ENCODE measurements at regions not wholly inside any gene's neighbourhood (a gene's known extent, or its start where the extent isn't known, plus 50 kb on each side); places are given as distances from the start of the nearest gene placed in this dataset.
"Not testable (repeated sequence)": the region's sequence is repeated elsewhere in the genome, so short reads cannot be mapped to it uniquely, and the experiment has no call there.

- no peaks in the 10 kb centered on the region for H3K9me3 ChIP-seq (ENCODE audit: control insufficient read depth, insufficient read depth, low read length)
- intact Hi-C loops (cut with micrococcal nuclease), result no loop called here
- no peaks in the 10 kb centered on the region for H3K4me1 ChIP-seq (ENCODE audit: control insufficient read depth, insufficient read depth, low read length)
- H3K4me1 Mint-ChIP-seq, result no peaks in the 10 kb centered on the region
- TF ChIP-seq CTCF (IDR thresholded peaks at IDR 0.05), result no peak
- H3K27ac Mint-ChIP-seq, result no peak overlapping the region
- no peaks in the 10 kb centered on the region for H3K36me3 ChIP-seq (ENCODE audit: control insufficient read depth, insufficient read depth, low read length)
- H3K27me3 ChIP-seq (ENCODE audit: control insufficient read depth, insufficient read depth, low read length), result no peaks in the 10 kb centered on the region
- no peak overlapping the region for H3K27ac ChIP-seq (ENCODE audit: low read length)
- no peak overlapping the region for H3K4me3 Mint-ChIP-seq
- H3K9me3 Mint-ChIP-seq, result peaks cover 11 to 19% of the 10 kb centered on the region in 2 donors
- peaks cover 8% of the 10 kb centered on the region for H3K36me3 Mint-ChIP-seq
- DNase-seq (no peak), ATAC-seq (no peak)
- H3K4me3 ChIP-seq (ENCODE audit: low read length), result no peak overlapping the region
- H3K27me3 Mint-ChIP-seq (ENCODE audit: low read depth in 2 of 2), result no peaks in the 10 kb centered on the region
- 81% methylated on average over 2 of the region's 5 CpGs for WGBS (ENCODE audit: insufficient coverage)
Measured at GRCh38 chr3:567488-568185, 371.1 kb downstream of the CHL1 start.

- 69% methylated on average over 1 of the region's 2 CpGs for WGBS (ENCODE audit: insufficient coverage)
- H3K9me3 ChIP-seq (ENCODE audit: control insufficient read depth, insufficient read depth, low read length); H3K36me3 ChIP-seq (ENCODE audit: control insufficient read depth, insufficient read depth, low read length); ATAC-seq; H3K36me3 Mint-ChIP-seq; H3K27me3 ChIP-seq (ENCODE audit: control insufficient read depth, insufficient read depth, low read length); H3K27me3 Mint-ChIP-seq (ENCODE audit: low read depth in 2 of 2); H3K27ac Mint-ChIP-seq; DNase-seq; H3K4me1 Mint-ChIP-seq; H3K4me3 Mint-ChIP-seq; intact Hi-C loops (cut with micrococcal nuclease); H3K27ac ChIP-seq (ENCODE audit: low read length); H3K4me3 ChIP-seq (ENCODE audit: low read length); H3K4me1 ChIP-seq (ENCODE audit: control insufficient read depth, insufficient read depth, low read length): not testable (repeated sequence)
- H3K9me3 Mint-ChIP-seq, result peaks cover 6 to 17% of the 10 kb centered on the region in 2 donors
Measured at GRCh38 chr3:579529-579928, 383.0 kb downstream of the CHL1 start.

- ATAC-seq; DNase-seq; H3K9me3 ChIP-seq (ENCODE audit: control insufficient read depth, insufficient read depth, low read length); H3K27me3 Mint-ChIP-seq (ENCODE audit: low read depth in 2 of 2); H3K36me3 ChIP-seq (ENCODE audit: control insufficient read depth, insufficient read depth, low read length); H3K4me1 ChIP-seq (ENCODE audit: control insufficient read depth, insufficient read depth, low read length); H3K36me3 Mint-ChIP-seq; intact Hi-C loops (cut with micrococcal nuclease); H3K27ac Mint-ChIP-seq; H3K27me3 ChIP-seq (ENCODE audit: control insufficient read depth, insufficient read depth, low read length); H3K4me1 Mint-ChIP-seq; H3K4me3 Mint-ChIP-seq; H3K27ac ChIP-seq (ENCODE audit: low read length); H3K4me3 ChIP-seq (ENCODE audit: low read length): not testable (repeated sequence)
- H3K9me3 Mint-ChIP-seq, result peaks cover 6 to 13% of the 10 kb centered on the region in 2 donors
Measured at GRCh38 chr3:589066-589465, 392.5 kb downstream of the CHL1 start.

- H3K27me3 ChIP-seq (ENCODE audit: control insufficient read depth, insufficient read depth, low read length); H3K27ac ChIP-seq (ENCODE audit: low read length); H3K36me3 Mint-ChIP-seq; H3K4me1 ChIP-seq (ENCODE audit: control insufficient read depth, insufficient read depth, low read length); H3K9me3 ChIP-seq (ENCODE audit: control insufficient read depth, insufficient read depth, low read length); H3K27ac Mint-ChIP-seq; intact Hi-C loops (cut with micrococcal nuclease); H3K4me1 Mint-ChIP-seq; ATAC-seq; H3K27me3 Mint-ChIP-seq (ENCODE audit: low read depth in 2 of 2); H3K4me3 ChIP-seq (ENCODE audit: low read length); H3K36me3 ChIP-seq (ENCODE audit: control insufficient read depth, insufficient read depth, low read length); H3K4me3 Mint-ChIP-seq; DNase-seq: not testable (repeated sequence)
- WGBS (ENCODE audit: insufficient coverage), result no CpG with 5 or more reads among the region's 2 CpGs
- H3K9me3 Mint-ChIP-seq, result peaks cover 3 to 10% of the 10 kb centered on the region in 2 donors
Measured at GRCh38 chr3:597304-597703, 400.7 kb downstream of the CHL1 start.

- no CpG with 5 or more reads among the region's 1 CpG for WGBS (ENCODE audit: insufficient coverage)
- H3K9me3 Mint-ChIP-seq; H3K27me3 ChIP-seq (ENCODE audit: control insufficient read depth, insufficient read depth, low read length); H3K27ac ChIP-seq (ENCODE audit: low read length); H3K4me3 ChIP-seq (ENCODE audit: low read length); H3K27ac Mint-ChIP-seq; H3K4me1 Mint-ChIP-seq; H3K36me3 ChIP-seq (ENCODE audit: control insufficient read depth, insufficient read depth, low read length); H3K36me3 Mint-ChIP-seq; H3K4me1 ChIP-seq (ENCODE audit: control insufficient read depth, insufficient read depth, low read length); H3K27me3 Mint-ChIP-seq (ENCODE audit: low read depth in 2 of 2); H3K4me3 Mint-ChIP-seq; ATAC-seq; DNase-seq; intact Hi-C loops (cut with micrococcal nuclease); H3K9me3 ChIP-seq (ENCODE audit: control insufficient read depth, insufficient read depth, low read length): not testable (repeated sequence)
Measured at GRCh38 chr3:597746-598145, 401.2 kb downstream of the CHL1 start.

- ATAC-seq; H3K36me3 Mint-ChIP-seq; H3K27me3 Mint-ChIP-seq (ENCODE audit: low read depth in 2 of 2); H3K36me3 ChIP-seq (ENCODE audit: control insufficient read depth, insufficient read depth, low read length); H3K4me1 Mint-ChIP-seq; H3K4me3 ChIP-seq (ENCODE audit: low read length); H3K9me3 ChIP-seq (ENCODE audit: control insufficient read depth, insufficient read depth, low read length); H3K4me3 Mint-ChIP-seq; DNase-seq; H3K4me1 ChIP-seq (ENCODE audit: control insufficient read depth, insufficient read depth, low read length); H3K27ac Mint-ChIP-seq; H3K27me3 ChIP-seq (ENCODE audit: control insufficient read depth, insufficient read depth, low read length); intact Hi-C loops (cut with micrococcal nuclease); H3K27ac ChIP-seq (ENCODE audit: low read length); H3K9me3 Mint-ChIP-seq: not testable (repeated sequence)
- 100% methylated on average over 2 of the region's 4 CpGs for WGBS (ENCODE audit: insufficient coverage)
Measured at GRCh38 chr3:607480-607879, 410.9 kb downstream of the CHL1 start.

Measured in natural killer cell (primary cell).